RWPE2 (cell line): ENCODE measurements at regions not wholly inside any gene's neighbourhood (a gene's known extent, or its start where the extent isn't known, plus 50 kb on each side); places are given as distances from the start of the nearest gene placed in this dataset.

Experiments used
- ATAC-seq: fragments of 200-7000 bp; cut with Tn5 transposase; 3 replicates; pipeline ENCODE4 v1.9.1; 2021; ENCODE audit warnings: low read depth
- DNase-seq: peaks from one replicate; pipeline ENCODE4 v3.0.0-alpha.2; 2020; ENCODE audit warnings: low spot score
- H3K27ac ChIP-seq: fragments of 450-650 bp; 2 replicates; pipeline ENCODE4 v1.5.1; 2017; ENCODE audit warnings: mild to moderate bottlenecking; ENCODE audit not compliant: poor library complexity, severe bottlenecking
- H3K27me3 ChIP-seq: fragments of 250-450 bp; sonication (Bioruptor Pico); 2 replicates; pipeline ENCODE4 v1.5.1; 2021; ENCODE audit warnings: mild to moderate bottlenecking, moderate library complexity; ENCODE audit not compliant: insufficient read depth, poor library complexity, severe bottlenecking
- H3K36me3 ChIP-seq: fragments of 250-450 bp; sonication (Bioruptor Pico); 2 replicates; pipeline ENCODE4 v1.5.1; 2020; ENCODE audit warnings: low read depth, mild to moderate bottlenecking, moderate library complexity
- H3K4me1 ChIP-seq: fragments of 250-450 bp; sonication (Bioruptor Pico); 2 replicates; pipeline ENCODE4 v1.5.1; 2021; ENCODE audit warnings: mild to moderate bottlenecking, moderate library complexity; ENCODE audit not compliant: insufficient read depth, poor library complexity, severe bottlenecking
- H3K4me3 ChIP-seq: fragments of 250-450 bp; sonication (Bioruptor Pico); 2 replicates; pipeline ENCODE4 v1.5.1; 2021; ENCODE audit warnings: mild to moderate bottlenecking, moderate library complexity; ENCODE audit not compliant: severe bottlenecking
- H3K9me3 ChIP-seq: fragments of 250-450 bp; sonication (Bioruptor Pico); 2 replicates; pipeline ENCODE4 v1.5.1; 2021; ENCODE audit warnings: mild to moderate bottlenecking, moderate library complexity; ENCODE audit not compliant: severe bottlenecking
- CTCF ChIP-seq: fragments of 450-650 bp; IDR thresholded peaks from one replicate; pipeline ENCODE4 v1.5.1; 2017; ENCODE audit warnings: mild to moderate bottlenecking, moderate library complexity; ENCODE audit not compliant: poor library complexity, severe bottlenecking

- Histone ChIP-seq H3K36me3 (no peaks in the 10 kb centered on the region), H3K9me3 (no peaks in the 10 kb centered on the region), H3K27ac (no peak overlapping the region), H3K4me1 (peaks cover 22% of the 10 kb centered on the region), H3K4me3 (no peak overlapping the region), H3K27me3 (no peaks in the 10 kb centered on the region)
- ATAC-seq (no peak), DNase-seq (no peak)
- TF ChIP-seq CTCF: no peak
These were observed 144.5 kb downstream of the ACKR3 start for GRCh38 chr2:236714080-236714479.

GRCh38 chr2:236715077-236715476, 145.5 kb downstream of the ACKR3 start:
- Histone ChIP-seq H3K27ac (no peak overlapping the region), H3K4me1 (peaks cover 22% of the 10 kb centered on the region), H3K27me3 (no peaks in the 10 kb centered on the region), H3K36me3 (no peaks in the 10 kb centered on the region), H3K9me3 (no peaks in the 10 kb centered on the region), H3K4me3 (no peak overlapping the region)
- ATAC-seq (no peak), DNase-seq (no peak)
- no peak for TF ChIP-seq CTCF

GRCh38 chr2:236715491-236715961, 145.9 kb downstream of the ACKR3 start:
- Histone ChIP-seq H3K27me3 (no peaks in the 10 kb centered on the region), H3K36me3 (no peaks in the 10 kb centered on the region), H3K4me3 (no peak overlapping the region), H3K4me1 (peaks cover 22% of the 10 kb centered on the region), H3K9me3 (no peaks in the 10 kb centered on the region), H3K27ac (no peak overlapping the region)
- no peak for TF ChIP-seq CTCF
- ATAC-seq (no peak), DNase-seq (no peak)

GRCh38 chr2:236717120-236717519, 147.5 kb downstream of the ACKR3 start:
- no peak for TF ChIP-seq CTCF
- no peaks in the 10 kb centered on the region for H3K36me3 ChIP-seq
- H3K9me3 ChIP-seq: no peaks in the 10 kb centered on the region
- H3K4me3 ChIP-seq: no peak overlapping the region
- H3K27ac ChIP-seq: no peak overlapping the region
- DNase-seq (no peak), ATAC-seq (no peak)
- no peaks in the 10 kb centered on the region for H3K27me3 ChIP-seq
- H3K4me1 ChIP-seq: peaks cover 27% of the 10 kb centered on the region

- H3K27ac ChIP-seq: no peak overlapping the region
- DNase-seq: no peak
- H3K9me3 ChIP-seq: no peaks in the 10 kb centered on the region
- H3K27me3 ChIP-seq: no peaks in the 10 kb centered on the region
- TF ChIP-seq CTCF: no peak
- no peak overlapping the region for H3K4me3 ChIP-seq
- H3K36me3 ChIP-seq: no peaks in the 10 kb centered on the region
- 0 out of 3 replicates have a peak, but pooled peaks have one; percentile 29 for ATAC-seq
- H3K4me1 ChIP-seq: peaks cover 26% of the 10 kb centered on the region
These were observed 148.1 kb downstream of the ACKR3 start for GRCh38 chr2:236717729-236718128.
